ENCODE measurements at regions not wholly inside any gene's neighbourhood (a gene's known extent, or its start where the extent isn't known, plus 50 kb on each side); places are given as distances from the start of the nearest gene placed in this dataset.

DNA sequence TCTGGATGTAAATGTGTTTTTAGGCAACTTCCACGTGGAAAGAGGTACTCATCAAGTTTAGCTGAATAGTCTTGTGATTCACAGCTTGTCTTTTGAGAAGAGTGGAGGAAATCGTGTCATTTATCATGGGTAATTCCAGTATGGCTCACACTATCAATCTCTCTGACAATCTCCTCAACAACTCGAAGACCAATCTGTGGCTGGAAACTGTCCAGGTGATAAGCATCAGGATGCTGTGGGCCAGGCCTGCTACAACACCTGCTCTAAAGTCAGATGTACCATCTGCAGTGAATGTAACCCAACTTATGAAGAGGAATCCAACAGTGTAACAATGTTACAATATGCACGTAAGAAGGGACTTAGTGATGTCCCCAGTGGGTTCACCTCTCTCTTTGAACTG lies 132.1 kb upstream of the GK2 start:
- TF ChIP-seq, protein P1, sequence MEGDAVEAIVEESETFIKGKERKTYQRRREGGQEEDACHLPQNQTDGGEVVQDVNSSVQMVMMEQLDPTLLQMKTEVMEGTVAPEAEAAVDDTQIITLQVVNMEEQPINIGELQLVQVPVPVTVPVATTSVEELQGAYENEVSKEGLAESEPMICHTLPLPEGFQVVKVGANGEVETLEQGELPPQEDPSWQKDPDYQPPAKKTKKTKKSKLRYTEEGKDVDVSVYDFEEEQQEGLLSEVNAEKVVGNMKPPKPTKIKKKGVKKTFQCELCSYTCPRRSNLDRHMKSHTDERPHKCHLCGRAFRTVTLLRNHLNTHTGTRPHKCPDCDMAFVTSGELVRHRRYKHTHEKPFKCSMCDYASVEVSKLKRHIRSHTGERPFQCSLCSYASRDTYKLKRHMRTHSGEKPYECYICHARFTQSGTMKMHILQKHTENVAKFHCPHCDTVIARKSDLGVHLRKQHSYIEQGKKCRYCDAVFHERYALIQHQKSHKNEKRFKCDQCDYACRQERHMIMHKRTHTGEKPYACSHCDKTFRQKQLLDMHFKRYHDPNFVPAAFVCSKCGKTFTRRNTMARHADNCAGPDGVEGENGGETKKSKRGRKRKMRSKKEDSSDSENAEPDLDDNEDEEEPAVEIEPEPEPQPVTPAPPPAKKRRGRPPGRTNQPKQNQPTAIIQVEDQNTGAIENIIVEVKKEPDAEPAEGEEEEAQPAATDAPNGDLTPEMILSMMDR (IDR thresholded peaks at IDR 0.05), result no peak
- TF ChIP-seq POLR2A (IDR thresholded peaks at IDR 0.05; ENCODE audit: low read depth) (no peak), POLR2AphosphoS5 (IDR thresholded peaks at IDR 0.05) (no peak), EP300 (IDR thresholded peaks at IDR 0.05) (no peak)

Data from esophagus muscularis mucosa (tissue), 4 donors.